ENCODE measurements at regions not wholly inside any gene's neighbourhood (a gene's known extent, or its start where the extent isn't known, plus 50 kb on each side); places are given as distances from the start of the nearest gene placed in this dataset.
"Not testable (repeated sequence)": the region's sequence is repeated elsewhere in the genome, so short reads cannot be mapped to it uniquely, and the experiment has no call there.

GRCh38 chr15:30824518-30825195 is 79.1 kb upstream of the FAN1 start:
- no peak for ATAC-seq (ENCODE audit: poor library complexity)
- DNase-seq = no peak
- intact Hi-C loops (cut with DNase I) = no loop called here

DNA sequence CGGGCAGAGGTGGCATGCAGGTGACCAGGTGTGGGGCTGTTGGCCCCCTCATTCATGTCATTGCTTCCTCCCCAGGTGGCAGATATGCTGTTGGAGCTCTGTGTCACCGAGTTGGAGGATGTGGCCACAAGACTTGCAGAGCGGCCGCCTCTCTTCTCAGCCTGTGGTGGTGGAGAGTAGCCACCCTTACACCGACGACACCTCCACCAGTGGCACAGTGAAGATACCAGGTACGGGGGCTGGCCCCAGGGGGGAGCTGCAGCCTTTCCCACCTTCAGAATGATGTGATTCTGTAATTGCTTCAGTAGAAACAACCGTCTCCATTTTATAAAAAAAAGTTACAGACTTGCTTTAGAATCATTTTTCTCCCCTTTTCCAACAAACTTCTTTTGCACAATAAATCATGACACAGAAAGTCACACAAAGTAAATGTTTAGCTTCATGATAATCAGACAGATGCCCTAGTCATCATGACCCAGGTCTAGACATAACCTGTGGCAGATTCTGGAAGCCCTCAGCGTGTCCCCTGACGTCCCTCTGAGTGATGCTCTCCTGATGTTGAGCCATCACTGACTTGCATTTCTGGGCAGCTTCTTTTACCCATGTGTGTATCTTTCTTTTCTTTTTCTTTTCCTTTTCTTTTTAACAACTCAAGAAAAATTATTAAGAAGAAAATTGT is 76.0 kb upstream of the FAN1 start:
- ATAC-seq (ENCODE audit: poor library complexity) = no peak
- intact Hi-C loops (cut with DNase I) = no loop called here
- no peak for DNase-seq

DNA sequence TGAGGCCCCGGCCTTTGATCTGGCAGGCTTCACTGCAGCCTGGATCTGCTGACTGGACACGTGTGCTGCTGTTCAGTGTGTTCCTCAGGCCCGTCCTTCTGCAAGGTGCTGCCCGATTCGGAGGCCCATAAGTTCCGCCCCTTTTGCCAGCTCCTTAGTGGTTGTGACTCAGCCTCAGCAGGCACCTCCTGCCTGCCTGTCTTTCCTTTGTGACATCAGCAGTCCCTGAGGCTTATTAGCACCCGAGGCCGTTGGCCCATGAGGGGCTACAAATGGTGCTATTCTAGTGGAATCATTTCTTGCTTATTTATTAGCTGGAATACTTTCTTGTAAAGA is 75.4 kb upstream of the FAN1 start:
- ATAC-seq (ENCODE audit: poor library complexity) = peak; percentile 68
- DNase-seq; intact Hi-C loops (cut with DNase I): not testable (repeated sequence)

- ATAC-seq (ENCODE audit: poor library complexity) = no peak
- intact Hi-C loops (cut with DNase I) = no loop called here
- DNase-seq = no peak
Observed at GRCh38 chr15:30830961-30831360, 72.8 kb upstream of the FAN1 start.

- DNase-seq; ATAC-seq (ENCODE audit: poor library complexity); intact Hi-C loops (cut with DNase I): not testable (repeated sequence)
Observed at GRCh38 chr15:30833379-30833778, 70.3 kb upstream of the FAN1 start.

DNA sequence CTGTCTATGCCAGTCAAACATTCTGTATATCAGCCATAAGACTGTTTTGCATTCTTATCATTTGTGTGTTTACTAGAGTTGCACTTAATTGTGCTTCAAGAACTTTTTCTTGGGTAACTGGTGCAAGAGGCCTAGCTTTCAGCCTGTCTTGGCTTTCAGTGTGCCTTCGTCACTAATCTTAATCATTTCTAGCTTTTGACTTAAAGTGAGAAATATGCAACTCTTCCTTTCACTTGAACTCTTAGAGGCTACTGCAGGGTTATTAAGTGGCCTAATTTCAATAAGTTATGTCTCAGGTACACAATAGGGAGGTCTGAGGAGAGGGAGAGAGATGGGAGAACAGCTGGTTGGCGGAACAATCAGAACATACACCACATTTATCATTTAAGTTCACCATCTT is 62.1 kb upstream of the FAN1 start:
- DNase-seq; intact Hi-C loops (cut with DNase I); ATAC-seq (ENCODE audit: poor library complexity): not testable (repeated sequence)

DNA sequence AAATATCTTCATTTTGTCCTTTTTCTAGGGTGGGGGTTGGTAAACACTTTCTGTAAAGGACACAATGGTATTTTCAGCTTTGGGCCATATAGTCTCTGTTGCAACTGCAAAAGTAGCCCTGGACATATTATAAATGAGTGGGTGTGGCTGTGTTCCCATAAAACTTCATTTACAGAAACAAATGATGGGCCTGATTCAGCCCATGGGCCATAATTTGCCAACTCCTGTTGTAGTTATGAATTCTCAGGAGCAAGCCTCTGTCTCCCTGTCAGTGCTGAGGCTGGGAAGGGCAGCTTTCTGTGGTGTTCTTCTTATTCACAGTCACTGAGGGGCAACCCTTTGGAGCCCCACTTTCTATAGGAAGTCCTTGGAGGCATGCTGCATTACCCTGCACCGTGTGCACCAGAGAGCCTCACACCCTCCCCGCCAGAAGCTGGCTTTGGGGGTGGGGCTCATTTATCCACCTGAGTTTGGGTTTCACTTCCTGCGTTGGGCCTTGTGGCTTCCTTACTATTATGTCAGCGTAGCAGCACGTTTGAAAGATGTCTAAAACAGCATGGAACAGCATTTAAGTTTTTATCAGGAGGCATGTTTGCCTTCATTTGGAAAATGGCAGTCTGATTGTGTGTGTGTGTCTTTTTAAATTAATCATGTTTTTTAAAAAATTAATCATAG is 60.8 kb upstream of the FAN1 start:
- intact Hi-C loops (cut with DNase I); ATAC-seq (ENCODE audit: poor library complexity); DNase-seq: not testable (repeated sequence)

- intact Hi-C loops (cut with DNase I); DNase-seq; ATAC-seq (ENCODE audit: poor library complexity): not testable (repeated sequence)
Observed at GRCh38 chr15:30845536-30845935, 58.2 kb upstream of the FAN1 start.

Measured in Right ventricle myocardium superior (tissue), 1 donor.